ENCODE measurements at regions not wholly inside any gene's neighbourhood (a gene's known extent, or its start where the extent isn't known, plus 50 kb on each side); places are given as distances from the start of the nearest gene placed in this dataset.

- TF ChIP-seq CTCF (conservative IDR thresholded peaks at IDR 0.05; ENCODE audit: low read depth in 2 of 2) (no peak), NANOG (IDR thresholded peaks at IDR 0.05; ENCODE audit: borderline replicate concordance) (no peak)
Measured at GRCh38 chr17:36814958-36815357, 122.3 kb upstream of the LHX1 start (continued).

- Histone ChIP-seq H3K4me3 (no peak overlapping the region), H3K79me2 (replicated peaks; ENCODE audit: insufficient read depth) (no peaks in the 10 kb centered on the region), H3K4me1 (ENCODE audit: insufficient read depth) (peaks cover 20% of the 10 kb centered on the region), H3K27ac (ENCODE audit: low read depth) (no peak overlapping the region), H4K20me1 (replicated peaks; ENCODE audit: insufficient read depth) (no peaks in the 10 kb centered on the region), H3F3A (replicated peaks; ENCODE audit: low read depth) (no peaks in the 10 kb centered on the region), H3K36me3 (ENCODE audit: insufficient read depth) (no peaks in the 10 kb centered on the region), H3K27me3 (ENCODE audit: insufficient read depth) (no peaks in the 10 kb centered on the region), H3K9me2 (ENCODE audit: insufficient read depth) (no peaks in the 10 kb centered on the region), H2AFZ (no peak overlapping the region), H3K4me2 (no peak overlapping the region)
- Mint-ChIP-seq H3K9me3 (no peaks in the 10 kb centered on the region; the same call in 1 of the 3 replicates), H3K4me1 (peaks cover 45% of the 10 kb centered on the region), H3K27me3 (ENCODE audit: insufficient read depth, low read depth, poor library complexity) (peaks cover 31% of the 10 kb centered on the region), H3K27ac (no peak overlapping the region), H3K36me3 (ENCODE audit: low read depth) (no peaks in the 10 kb centered on the region), H3K4me3 (no peak overlapping the region)
- DNase-seq (ENCODE audit: low spot score): no peak
- ATAC-seq: no peak
- TF ChIP-seq CREB1 (CRISPR knock-in tag; IDR thresholded peaks at IDR 0.05; ENCODE audit: low read depth): no peak
- TF ChIP-seq EZH2 (IDR thresholded peaks at IDR 0.05; ENCODE audit: low read depth, unreplicated experiment): no peak
- TF ChIP-seq CTCF (conservative IDR thresholded peaks at IDR 0.05; ENCODE audit: low read depth in 2 of 2): no peak
- TF ChIP-seq EZH2phosphoT487 (IDR thresholded peaks at IDR 0.05; ENCODE audit: unreplicated experiment): no peak
- TF ChIP-seq ZNF462 (CRISPR knock-in tag; IDR thresholded peaks at IDR 0.05): no peak
- TF ChIP-seq NANOG (IDR thresholded peaks at IDR 0.05; ENCODE audit: borderline replicate concordance): no peak
Measured at GRCh38 chr17:36816214-36816906, 120.9 kb upstream of the LHX1 start.

Data from GM23338 (cell line).